ENCODE measurements at regions not wholly inside any gene's neighbourhood (a gene's known extent, or its start where the extent isn't known, plus 50 kb on each side); places are given as distances from the start of the nearest gene placed in this dataset.
"Not testable (repeated sequence)": the region's sequence is repeated elsewhere in the genome, so short reads cannot be mapped to it uniquely, and the experiment has no call there.

DNA sequence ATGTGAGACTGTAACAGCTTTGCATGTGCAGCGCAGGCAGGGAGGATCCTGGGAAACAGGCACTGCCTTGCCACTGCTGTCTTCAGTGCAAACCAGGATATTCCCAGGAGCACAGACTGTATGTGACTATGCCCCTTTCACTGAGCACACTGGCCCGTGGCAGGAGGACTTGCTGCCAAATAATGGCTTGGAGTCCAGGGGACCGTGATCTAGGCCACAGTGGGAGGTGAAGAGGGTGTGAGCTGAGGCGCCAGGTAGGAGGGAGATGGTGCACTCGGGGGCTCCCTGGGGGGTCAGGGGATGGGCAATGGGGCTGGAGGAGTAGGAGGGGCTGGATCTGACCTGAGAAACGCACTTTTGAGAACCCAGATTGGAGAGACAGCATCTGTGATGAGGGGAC lies 193.4 kb upstream of the ZNF32 start:
- Histone ChIP-seq H3K9me3 (no peaks in the 10 kb centered on the region), H3K4me1 (no peaks in the 10 kb centered on the region), H3K27me3 (no peaks in the 10 kb centered on the region), H3K36me3 (ENCODE audit: low read depth, missing control alignments) (no peaks in the 10 kb centered on the region), H3K4me3 (no peak overlapping the region), H3K27ac (no peak overlapping the region)
- 88 to 92% methylated on average over 6 of the region's 6 CpGs for WGBS, 2 donors
- DNase-seq = no peak
- TF ChIP-seq POLR2A (IDR thresholded peaks at IDR 0.05) = no peak
- TF ChIP-seq, protein P1, sequence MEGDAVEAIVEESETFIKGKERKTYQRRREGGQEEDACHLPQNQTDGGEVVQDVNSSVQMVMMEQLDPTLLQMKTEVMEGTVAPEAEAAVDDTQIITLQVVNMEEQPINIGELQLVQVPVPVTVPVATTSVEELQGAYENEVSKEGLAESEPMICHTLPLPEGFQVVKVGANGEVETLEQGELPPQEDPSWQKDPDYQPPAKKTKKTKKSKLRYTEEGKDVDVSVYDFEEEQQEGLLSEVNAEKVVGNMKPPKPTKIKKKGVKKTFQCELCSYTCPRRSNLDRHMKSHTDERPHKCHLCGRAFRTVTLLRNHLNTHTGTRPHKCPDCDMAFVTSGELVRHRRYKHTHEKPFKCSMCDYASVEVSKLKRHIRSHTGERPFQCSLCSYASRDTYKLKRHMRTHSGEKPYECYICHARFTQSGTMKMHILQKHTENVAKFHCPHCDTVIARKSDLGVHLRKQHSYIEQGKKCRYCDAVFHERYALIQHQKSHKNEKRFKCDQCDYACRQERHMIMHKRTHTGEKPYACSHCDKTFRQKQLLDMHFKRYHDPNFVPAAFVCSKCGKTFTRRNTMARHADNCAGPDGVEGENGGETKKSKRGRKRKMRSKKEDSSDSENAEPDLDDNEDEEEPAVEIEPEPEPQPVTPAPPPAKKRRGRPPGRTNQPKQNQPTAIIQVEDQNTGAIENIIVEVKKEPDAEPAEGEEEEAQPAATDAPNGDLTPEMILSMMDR (IDR thresholded peaks at IDR 0.05) = no peak
- intact Hi-C loops (cut with DNase I; ENCODE audit: low total_unique reads) = no loop called here

DNA sequence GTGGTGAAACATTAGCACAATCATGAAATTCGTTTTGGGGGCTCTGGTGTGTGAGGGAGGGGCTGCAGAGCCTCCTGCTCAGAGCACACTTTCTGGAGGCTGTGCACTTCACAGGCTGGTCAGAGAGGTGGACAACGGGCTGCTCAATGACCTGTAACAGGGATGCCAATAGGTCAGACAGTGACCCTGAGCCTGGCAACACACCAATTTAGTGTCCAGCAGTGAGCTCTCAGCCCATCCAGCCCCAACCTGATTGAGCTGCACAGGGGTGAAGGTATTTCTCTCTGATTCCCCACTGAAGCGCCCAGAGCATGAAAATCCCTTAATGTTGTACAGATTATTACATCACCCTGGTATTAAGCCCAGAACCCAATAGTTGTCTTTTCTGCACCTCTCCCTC lies 191.3 kb upstream of the ZNF32 start:
- no peaks in the 10 kb centered on the region for H3K36me3 ChIP-seq (ENCODE audit: low read depth, missing control alignments)
- no peaks in the 10 kb centered on the region for H3K9me3 ChIP-seq
- H3K4me3 ChIP-seq = no peak overlapping the region
- DNase-seq = no peak
- TF ChIP-seq, protein P1 (IDR thresholded peaks at IDR 0.05) = no peak
- no peak for TF ChIP-seq POLR2A (IDR thresholded peaks at IDR 0.05)
- no peak overlapping the region for H3K27ac ChIP-seq
- intact Hi-C loops (cut with DNase I; ENCODE audit: low total_unique reads) = no loop called here
- 73 to 74% methylated on average over 3 of the region's 3 CpGs for WGBS, 2 donors
- no peaks in the 10 kb centered on the region for H3K4me1 ChIP-seq
- H3K27me3 ChIP-seq = no peaks in the 10 kb centered on the region

DNA sequence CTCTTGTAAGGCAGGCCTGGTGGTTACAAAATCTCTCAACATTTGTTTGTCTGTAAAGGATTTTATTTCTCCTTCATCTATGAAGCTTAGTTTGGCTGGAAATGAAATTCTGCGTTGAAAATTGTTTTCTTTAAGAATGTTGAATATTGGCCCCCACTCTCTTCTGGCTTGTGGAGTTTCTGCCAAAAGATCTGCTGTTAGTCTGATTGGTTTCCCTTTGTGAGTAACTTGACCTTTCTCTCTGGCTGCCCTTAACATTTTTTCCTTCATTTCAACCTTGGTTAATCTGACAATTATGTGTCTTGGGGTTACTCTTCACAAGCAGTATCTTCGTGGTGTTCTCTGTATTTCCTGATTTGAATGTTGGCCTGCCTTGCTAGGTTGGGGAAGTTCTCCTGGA lies 186.1 kb upstream of the ZNF32 start:
- H3K4me1 ChIP-seq; H3K4me3 ChIP-seq; H3K27ac ChIP-seq; intact Hi-C loops (cut with DNase I; ENCODE audit: low total_unique reads); DNase-seq; H3K27me3 ChIP-seq; H3K36me3 ChIP-seq (ENCODE audit: low read depth, missing control alignments); H3K9me3 ChIP-seq: not testable (repeated sequence)
- WGBS, 2 donors = 62 to 67% methylated on average over 2 of the region's 2 CpGs

DNA sequence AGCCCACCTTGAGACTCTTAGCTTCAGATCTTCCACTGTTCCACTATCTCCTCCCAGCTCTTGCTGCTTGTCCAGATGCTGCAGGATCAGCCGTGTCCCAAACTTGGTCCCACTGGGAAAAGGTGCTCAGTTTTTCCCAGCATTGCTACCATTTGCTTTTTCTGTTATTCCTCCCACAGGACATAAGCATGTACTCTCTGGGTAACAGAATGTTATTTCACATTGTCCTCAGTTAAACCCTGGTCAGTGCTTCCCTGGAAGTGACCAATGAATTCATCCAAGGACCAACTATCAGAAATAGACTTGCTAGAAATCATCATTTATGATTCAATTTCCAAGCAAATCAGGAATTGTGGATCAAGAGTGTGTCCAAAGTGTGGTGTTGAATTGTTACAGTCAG lies 179.2 kb upstream of the ZNF32 start:
- Histone ChIP-seq H3K4me3 (no peak overlapping the region), H3K9me3 (no peaks in the 10 kb centered on the region), H3K27me3 (no peaks in the 10 kb centered on the region), H3K27ac (no peak overlapping the region), H3K36me3 (ENCODE audit: low read depth, missing control alignments) (no peaks in the 10 kb centered on the region), H3K4me1 (peaks cover 11% of the 10 kb centered on the region)
- DNase-seq = no peak
- TF ChIP-seq POLR2A (IDR thresholded peaks at IDR 0.05) = no peak
- TF ChIP-seq, protein P1 (IDR thresholded peaks at IDR 0.05) = no peak
- 75 to 81% methylated on average over 1 of the region's 1 CpG for WGBS, 2 donors
- intact Hi-C loops (cut with DNase I; ENCODE audit: low total_unique reads) = no loop called here

DNA sequence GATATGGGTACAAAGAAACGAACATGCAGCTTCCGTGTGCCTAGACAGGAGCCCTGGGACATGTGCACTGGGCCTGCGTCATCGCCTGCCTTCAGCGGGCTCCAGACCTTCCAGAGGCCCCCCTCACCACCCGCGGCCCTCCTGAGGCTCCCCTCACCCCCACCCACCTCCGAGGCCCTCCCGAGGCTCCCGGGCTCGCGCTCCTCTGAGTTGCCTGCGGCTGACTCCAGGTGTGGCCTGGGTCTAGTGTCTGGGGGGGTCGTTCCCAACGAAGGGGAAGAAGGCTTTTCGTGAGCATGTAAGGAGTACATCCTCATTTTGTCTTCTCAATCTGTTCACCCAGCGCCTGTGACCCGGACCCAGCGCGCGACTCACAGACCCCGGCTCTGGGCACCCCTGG lies 177.3 kb upstream of the ZNF32 start:
- Histone ChIP-seq H3K27me3 (no peaks in the 10 kb centered on the region), H3K27ac (no peak overlapping the region), H3K36me3 (ENCODE audit: low read depth, missing control alignments) (no peaks in the 10 kb centered on the region), H3K4me3 (peak overlapping the region in 1 of 2 donors; percentile 39), H3K4me1 (peaks cover 11% of the 10 kb centered on the region), H3K9me3 (no peaks in the 10 kb centered on the region)
- WGBS, 2 donors = 73 to 79% methylated on average over 7 to 22 of the region's 22 CpGs
- no peak for TF ChIP-seq POLR2A (IDR thresholded peaks at IDR 0.05)
- TF ChIP-seq, protein P1 (IDR thresholded peaks at IDR 0.05) = no peak
- no peak for DNase-seq
- intact Hi-C loops (cut with DNase I; ENCODE audit: low total_unique reads) = no loop called here
